HG02571 (cell line): ENCODE measurements at regions not wholly inside any gene's neighbourhood (a gene's known extent, or its start where the extent isn't known, plus 50 kb on each side); places are given as distances from the start of the nearest gene placed in this dataset.

Experiments
- ATAC-seq: cut with Tn5 transposase; IDR thresholded peaks from one replicate; pipeline ENCODE4 v1.9.1; 2021; ENCODE audit warnings: mild to moderate bottlenecking, moderate library complexity; ENCODE audit not compliant: unreplicated experiment

DNA sequence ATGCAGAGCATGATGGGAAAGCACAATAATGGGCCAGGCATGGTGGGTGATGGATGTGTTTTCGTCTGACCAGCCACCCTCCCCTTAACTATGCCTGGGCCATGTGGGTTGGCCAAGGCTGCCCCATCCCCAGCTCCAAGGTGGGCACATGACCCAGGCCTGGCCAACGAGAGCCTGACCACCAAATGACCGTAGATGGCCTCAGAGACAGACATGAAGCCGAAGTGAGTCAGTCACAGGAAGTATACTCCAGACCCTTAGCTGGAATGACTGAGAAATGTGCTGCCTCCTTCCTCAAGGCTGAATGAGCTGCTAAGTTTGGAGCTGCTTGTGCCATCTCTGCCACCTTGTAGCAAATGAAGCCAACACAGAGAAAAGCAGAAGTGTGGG is 233.6 kb downstream of the BCL11B start:
- no peak for ATAC-seq

DNA sequence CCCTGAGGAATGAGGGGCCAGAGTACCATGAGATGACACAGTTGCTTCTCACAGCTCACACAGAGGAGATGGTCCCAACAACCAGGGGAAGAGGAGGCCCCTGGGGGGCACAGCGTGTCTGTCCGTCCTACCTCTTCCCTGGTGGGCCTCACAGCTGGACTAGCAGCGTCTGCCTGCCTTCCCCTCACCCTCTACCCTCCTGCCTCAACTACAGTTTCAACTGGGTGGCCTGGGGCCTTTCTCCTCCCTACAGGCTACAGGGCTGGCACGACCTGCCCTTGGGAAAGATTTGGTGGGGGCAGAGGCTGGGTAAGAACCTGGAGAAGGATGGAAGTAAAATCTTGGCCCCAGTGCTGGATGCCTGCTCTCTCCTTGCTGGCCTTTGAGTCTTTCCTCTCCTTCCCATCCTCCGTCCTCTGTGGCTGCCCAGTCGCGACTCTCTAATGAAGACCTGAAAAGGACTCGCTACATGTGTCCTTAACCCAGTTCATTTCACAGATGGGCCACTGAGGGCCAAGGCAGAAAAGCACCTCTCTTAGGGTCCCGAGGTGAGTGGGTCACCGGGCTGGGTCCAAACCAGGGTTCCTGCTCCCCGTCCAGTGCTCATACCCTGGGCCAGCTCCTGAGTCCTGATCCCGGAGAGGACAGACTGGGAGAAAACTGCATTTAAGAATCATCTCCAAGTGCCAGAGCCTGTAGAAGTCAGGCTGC is 232.5 kb downstream of the BCL11B start:
- no peak for ATAC-seq

DNA sequence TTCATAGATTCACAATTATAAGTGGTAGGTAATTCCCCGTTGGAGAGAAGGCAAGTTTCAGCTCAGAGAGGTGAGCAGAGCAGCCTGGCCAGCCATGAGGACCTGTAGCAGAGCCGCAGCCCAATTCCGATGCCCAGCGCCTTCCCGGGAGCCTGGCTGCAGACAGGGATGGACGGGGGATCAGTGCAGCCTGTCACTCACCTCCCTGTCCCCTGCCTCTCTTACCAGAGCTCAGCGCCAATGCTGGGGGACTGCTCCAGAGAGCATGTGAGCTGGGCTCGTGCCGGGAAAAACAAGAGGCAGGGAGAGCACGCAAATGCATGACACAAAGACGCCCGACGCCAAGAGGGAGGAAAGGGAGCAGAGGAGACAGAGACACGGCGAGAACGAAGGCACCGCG is 231.9 kb downstream of the BCL11B start:
- no peak for ATAC-seq

DNA sequence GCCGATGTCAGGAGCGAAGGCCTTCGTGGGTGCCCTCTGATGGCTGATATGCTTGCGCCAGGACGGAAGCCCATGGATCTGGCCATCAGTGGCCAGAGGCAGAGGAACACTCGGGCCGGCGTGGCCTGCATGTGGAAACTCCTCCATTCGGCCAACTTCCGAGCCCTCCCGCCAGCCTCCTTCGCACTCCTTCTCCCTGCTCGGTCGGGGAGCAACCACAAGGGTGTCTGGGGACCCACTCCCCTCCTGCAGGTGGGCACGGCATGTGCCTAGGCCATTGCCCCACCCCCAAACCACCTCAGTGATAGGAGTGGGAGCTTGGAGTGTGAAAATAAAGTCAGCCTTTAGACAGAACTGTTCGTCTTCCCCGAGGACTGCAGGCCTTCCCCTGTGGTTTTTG is 231.3 kb downstream of the BCL11B start:
- ATAC-seq, result no peak

DNA sequence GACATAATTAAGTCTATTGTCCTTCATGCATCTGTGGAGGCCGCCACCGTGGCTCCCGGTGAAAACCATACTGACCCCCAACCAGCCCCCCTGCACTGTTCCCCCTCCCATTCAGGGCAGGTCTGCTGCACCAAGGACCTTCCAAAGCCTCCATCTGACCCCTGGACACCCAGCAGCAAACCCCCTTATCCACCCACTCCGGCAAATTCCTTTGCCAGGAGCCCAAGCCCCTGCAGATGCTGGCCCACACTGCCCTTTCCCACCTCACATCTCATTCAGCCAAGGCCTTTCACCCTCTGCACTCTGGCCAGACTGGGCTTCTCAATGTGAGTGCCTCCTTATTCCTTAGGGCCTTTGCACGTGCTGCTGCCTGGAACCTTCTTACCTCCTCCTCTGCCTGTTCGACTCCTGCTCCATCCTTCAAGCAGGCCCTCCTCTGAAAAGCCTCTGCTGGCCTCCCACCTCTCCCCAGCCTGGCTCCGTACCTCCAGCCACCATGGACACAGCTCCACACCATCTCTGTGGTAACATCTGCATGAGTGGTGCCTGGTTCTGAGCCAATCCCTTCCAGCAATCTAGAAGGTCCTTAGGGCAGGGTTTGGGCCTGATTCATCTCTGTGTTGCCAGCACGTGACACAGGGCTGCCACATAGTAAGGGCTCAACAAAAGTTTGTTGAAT is 230.7 kb downstream of the BCL11B start:
- ATAC-seq, result no peak

DNA sequence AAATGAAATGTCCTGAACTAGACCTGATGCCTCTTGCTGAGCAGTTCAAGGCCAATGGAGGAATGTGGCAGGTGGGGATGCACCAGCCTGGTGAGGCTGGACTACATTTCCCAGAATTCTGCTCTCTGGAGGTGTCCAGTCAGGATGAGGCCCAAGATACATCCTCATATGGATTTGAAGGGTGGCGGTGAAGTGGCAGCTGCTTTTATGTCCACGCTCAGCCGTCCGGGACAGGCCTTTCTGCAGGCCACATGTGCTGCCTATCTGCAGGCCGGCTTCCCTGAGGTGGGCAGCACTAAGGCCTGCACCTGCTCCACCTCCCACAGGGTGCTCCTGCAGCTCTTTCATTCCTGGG is 230.2 kb downstream of the BCL11B start:
- ATAC-seq, result no peak

DNA sequence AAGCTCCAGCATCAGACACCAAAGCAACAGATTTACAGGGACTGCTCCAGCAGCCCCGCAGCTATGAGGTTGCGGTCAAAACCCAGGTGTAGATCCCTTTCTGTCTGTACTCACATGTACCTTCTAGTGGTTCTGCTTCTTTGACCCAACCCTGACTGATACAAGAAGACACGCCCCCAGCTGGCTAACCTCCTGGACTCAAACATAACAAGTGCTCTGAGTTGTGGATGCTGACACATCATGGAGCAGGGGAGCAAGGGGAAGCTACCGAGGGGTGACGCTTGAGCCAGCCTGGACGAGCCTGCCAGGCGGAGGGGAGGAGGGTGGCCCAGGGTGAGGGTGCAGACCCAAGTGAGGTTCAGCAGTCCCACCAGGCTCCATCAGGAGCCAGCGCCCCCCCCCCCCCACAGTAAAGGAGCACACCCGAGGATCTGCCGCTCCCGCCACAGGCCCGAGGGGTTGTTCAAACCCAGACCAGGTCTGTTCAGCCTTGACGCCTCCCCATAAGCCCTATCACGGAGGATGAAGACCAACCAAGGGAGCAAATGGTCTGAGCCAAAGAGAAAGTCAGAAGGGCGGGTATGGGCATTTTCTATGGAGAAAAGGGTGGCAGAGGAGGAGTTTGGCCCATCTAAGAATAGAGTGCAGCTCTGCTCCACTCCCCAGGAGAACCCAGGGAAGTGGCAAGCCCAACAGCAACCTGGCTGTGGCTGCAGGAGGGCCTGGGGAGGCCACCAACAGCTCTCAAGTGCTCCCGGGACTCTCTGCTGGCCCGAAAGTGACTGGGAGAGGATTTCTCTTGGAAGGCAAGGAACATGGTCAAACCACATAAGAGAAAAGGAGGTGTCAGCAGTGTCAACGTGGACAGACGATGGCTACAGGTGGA is 229.4 kb downstream of the BCL11B start:
- no peak for ATAC-seq

DNA sequence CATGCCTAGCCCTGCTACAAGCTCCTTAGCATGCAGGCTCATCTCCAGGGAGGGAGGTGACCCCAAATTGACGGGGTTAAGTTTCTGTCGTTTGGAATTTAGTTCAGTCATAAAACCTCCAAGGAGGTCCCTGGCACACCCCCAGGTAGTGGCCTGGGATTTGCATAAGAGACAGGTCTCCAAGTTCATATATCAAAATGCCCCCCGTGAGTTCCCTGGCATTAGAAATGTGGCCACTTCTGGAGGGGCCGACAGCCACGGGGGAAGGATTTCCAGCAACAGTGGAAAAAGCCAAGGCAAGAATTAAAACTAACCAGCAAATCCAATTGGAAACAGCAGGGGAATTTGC is 228.8 kb downstream of the BCL11B start:
- ATAC-seq, result no peak

DNA sequence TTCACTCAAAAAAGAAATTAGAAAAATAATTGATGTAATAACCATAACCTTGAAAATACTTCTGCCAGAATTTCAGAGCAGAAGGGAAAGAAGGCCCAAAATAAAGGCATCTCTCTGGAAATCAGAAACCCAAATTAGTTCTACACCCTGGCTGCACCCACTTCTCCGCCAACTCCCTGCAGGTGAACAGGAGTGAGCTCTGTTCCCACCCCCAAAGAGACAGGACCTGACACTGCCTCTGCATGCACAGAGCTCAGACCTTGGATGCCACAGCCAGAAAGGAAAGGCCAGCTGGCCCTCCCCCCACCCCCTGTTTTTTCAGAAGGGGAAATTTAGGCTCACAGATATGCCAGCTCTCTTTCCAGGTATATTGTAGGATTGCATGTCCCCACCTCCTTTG is 228.2 kb downstream of the BCL11B start:
- no peak for ATAC-seq

DNA sequence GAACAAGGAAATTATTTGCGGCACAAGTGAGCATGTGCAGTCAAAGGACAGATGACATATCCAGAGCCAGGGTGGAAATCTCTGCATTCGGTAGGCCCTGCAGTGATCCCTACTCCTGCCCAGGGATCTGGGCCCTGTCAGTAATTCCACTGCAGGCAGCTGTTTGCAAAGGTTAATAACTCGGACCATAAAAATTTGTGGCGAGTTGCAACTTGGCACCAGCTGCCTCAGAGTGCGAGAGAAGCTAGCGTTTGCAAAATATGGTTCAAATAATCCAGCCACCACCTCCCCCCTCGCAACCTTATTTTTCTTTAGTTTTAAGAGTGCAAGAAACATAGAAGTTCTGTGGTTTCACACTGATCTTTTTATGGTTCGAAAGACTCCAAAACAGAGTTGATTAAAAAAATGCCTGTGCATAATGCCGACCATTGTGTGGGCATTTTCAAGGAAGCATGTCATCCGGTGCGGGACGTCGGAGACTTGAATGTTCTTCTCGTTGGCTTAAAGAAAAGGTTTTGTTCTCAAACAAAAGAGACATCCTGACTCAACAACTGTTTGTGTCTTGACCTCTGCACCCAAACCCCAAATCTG is 224.5 kb downstream of the BCL11B start:
- no peak for ATAC-seq

DNA sequence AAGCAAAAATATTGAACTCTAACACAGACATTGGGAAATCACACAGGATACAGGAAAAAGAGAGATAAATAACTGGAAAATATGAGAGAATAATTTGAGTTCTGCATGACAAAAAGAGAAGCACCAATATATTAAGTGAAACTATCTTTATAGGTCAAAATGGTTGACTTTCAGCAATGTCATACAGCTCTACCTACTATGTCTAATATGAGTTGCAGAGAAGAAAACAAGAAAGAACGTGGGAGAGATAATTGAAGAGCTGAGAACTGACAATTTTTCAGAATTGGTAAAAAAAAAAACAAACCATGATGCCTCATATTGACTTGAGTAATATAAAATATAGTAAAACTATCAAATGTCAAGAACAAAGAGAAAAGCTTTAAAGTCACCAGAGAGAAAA is 221.7 kb downstream of the BCL11B start:
- ATAC-seq, result no peak

DNA sequence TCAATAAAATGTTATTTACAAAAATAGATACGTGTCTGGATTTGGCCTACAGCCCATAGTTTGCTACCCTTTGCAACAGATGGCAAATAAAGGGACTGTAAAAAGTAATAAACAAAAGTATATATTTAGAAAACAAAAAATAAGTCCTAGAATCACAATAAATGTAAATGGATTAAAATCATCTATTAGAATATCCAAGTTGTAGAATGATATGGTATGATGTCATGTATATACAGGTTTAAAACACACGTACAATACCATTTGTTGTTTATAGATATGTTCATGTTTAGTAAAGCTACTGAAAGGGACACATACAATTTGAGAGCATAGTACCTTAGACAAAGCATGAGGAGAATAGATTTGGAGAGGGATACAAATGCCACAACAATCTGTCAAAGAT is 219.5 kb downstream of the BCL11B start:
- ATAC-seq, result no peak

DNA sequence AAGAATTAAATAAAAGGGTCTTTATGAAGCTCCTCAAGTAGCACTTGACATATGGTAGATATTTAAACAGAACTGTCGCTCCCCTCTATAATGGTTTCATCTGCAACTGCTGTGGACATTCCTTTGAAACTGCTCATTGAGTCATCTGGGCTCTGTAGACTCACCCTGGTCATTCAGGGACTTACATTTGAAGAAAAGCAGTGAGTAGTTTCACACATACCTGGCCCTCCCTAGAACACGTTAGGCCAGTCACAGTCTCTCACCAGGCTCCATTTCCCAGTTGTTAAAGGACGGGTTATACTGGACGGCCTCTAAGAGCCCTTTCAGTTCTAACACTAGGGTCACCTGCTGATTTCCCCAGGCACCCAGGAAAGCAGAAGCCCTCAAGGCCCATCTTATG is 217.0 kb downstream of the BCL11B start:
- no peak for ATAC-seq

DNA sequence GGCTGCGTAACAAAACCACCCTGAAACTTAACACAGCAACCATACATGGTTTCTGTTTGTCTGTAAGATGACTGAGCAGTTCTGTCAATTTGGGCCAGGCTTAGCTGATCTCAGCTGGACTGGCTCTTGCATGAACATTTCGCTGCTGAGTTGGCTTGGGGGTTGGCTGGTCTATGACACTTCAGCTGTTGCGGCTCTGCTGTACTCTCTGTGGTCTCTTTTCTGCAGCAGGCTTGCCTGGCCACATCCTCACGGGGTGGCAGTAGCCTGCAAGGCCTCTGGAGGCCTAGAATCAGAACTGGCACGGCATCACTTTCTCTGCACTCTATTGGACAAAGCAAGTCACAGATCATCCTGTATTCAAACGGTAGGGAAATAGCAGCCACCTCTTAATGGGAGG is 216.2 kb downstream of the BCL11B start:
- no peak for ATAC-seq

DNA sequence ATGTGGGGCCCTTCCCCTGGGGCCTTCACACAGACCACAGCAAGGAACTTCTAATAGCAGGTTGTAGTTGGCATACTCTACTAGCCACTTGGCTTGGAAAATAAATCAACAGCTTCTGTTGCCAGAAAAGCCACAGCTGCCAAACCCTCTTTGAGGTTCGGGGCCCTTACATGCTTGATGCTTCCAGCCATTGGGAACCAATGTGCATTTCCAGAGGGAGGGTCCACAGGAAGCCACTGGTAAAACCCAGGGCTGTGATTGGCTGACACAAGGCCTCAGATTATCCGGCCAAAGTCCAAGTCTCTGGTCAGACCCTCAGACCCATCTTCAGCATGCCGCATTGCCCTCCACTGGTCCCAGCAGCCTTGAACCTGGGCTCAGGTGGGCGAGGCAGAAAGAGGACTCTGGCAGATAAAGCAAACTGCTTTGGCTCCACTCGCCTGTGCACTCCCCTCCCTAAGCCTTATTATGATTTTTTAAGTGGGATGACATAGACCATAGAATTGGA is 214.4 kb downstream of the BCL11B start:
- no peak for ATAC-seq

DNA sequence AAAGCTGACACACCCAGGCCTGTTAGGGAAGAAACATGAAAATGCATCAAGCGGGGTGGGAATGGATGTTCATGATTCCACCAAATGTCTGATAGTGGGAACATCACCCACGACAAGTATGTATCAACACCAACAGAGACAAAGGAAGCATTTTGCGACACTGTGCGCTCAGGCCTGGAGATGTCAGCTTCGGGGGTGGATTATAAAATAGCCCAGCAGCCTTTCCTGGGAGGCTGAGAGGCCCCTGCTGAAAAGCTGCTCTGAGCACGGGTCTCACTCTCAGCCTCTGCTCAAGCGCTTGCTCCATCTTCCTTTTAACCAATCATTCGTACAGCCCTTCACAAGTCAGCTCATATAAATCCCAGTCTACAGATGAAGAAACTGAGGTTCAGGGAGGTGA is 213.5 kb downstream of the BCL11B start:
- ATAC-seq, result no peak

DNA sequence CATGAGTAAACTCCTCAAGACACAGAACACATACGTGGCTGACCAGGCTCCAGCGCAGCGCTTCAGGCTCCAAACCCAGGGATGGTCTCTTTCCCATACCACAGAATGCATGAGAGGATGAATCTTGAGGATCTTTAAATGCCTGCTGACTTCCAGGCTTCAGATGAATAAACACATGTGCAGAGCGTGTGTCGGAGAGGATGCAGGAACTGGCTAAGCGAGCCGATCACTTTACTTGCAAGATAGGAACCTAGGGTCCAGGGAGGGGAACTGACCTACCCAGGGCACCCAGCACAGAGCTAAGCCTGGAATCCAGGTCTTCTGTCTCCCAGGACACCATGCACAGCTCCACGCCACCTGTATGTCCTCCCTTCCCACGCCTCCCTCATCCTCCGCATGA is 209.8 kb downstream of the BCL11B start:
- no peak for ATAC-seq

DNA sequence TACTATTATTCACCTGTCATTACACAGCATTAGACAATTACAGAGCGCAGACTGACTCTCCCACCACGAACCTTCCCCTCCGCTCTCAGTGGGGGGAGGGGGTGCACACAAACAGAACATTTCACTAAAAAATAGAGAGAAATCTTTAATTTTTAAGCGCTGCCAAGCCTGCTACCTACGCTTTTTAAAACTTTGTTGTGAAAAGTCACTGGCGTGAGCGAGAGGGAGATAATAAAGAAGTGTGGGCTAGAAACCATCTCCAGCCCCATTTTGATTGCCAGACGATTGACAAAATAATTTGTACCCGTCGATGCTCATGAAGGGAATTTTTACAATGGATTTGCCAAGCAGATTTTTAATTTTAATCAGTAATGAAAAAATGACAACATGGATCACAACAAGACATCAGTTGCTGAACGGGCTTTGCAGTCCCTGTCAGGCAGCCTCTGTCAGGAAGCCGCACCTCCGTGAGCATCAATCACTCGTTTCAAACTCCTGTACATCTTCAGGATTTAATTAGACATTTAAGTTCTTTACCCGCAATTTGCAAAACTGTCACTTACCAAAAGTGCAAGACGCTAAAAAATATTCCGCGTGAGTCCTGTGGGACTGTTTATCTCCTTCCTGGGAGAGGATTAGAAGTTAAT is 209.1 kb downstream of the BCL11B start:
- ATAC-seq, result no peak

DNA sequence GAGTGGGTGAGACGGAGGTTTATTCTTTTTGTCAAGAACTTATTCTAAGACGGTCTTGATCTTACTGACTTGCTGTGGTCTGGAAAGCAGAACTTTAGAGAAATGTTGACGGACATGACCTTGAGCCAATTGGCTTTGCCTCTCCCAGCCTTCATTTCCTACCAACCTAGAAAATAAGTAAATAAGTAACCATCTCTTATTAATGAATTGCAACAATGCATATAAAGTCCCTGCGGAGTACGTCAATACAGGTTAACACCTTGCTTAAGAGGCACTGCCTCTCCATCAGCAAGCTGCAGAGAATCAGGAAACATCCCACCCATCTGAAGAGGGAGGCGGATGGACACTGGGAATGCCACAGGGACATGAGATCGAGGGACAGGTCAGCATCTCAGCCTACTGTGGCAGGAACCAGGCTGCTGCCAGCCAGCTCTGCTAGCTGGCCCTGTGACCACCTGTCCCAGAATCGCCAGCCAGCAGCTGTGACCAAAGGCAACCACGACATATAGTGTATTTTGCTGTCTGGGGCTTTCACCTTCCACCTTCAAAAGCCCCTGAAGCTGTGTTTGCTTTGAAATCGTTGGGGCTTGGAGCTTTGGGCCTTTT is 208.3 kb downstream of the BCL11B start:
- ATAC-seq, result no peak

DNA sequence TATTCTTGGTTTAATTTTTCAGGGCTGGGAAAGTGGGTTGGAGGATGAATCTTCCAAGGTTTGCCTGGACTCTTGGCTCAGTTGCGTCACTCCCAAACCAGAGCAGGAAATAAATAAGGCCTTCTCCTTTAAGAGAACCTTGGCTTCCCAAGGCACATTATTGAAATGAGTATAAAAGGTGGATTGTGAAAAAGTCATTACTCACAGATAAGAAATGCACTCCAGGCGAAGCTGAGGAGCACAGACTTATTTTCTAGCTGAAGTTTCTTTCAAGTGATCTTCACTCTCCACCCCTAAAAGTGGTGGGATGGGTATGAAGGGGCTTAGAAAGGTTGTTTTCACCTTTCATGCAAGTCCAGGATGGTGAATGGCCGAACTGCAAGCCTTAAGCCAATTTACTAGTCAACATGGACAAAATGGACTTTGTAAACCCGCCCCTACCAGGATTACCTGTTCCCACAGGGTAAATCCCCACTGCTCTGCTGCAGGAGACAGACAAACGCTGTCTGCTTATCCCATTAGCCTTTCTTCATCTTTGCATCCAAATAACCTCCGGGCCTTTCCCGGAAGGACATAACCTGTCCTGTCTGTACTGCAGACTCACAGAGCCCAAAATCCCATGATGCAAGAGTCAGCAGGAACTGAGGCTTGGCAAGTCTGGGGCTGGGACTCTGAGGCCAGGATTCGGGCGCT is 207.6 kb downstream of the BCL11B start:
- ATAC-seq, result no peak
